K562 (cell line): ENCODE measurements at regions not wholly inside any gene's neighbourhood (a gene's known extent, or its start where the extent isn't known, plus 50 kb on each side); places are given as distances from the start of the nearest gene placed in this dataset.

Experiments
- ATAC-seq: fragments of 200-7000 bp; cut with Tn5 transposase; 3 replicates; pipeline ENCODE4 v1.9.1; 2020; ENCODE audit warnings: moderate library complexity
- BruUV-seq: library from RNA; stranded (reverse); fragments of 400-500 nt; replicated peaks from 2 replicates; lab custom pipeline; 2021; lab: Mats Ljungman, UMichigan
- CTCF ChIA-PET: fragments of 300-600 bp; formaldehyde crosslinking; extraction: SDS; loops from one replicate; lab custom pipeline; 2021; ENCODE audit warnings: low intra/inter-chr PET ratio; lab: Yijun Ruan, JAX
- POLR2A ChIA-PET: fragments of 300-600, 350-650 bp; sonication (Branson Sonifier 250); formaldehyde crosslinking; extraction: SDS; loops from one replicate; lab custom pipeline; 2021; ENCODE audit warnings: antibody characterized with exemption, inconsistent platforms; lab: Yijun Ruan, JAX
- DNase-seq, 4 experiments: peaks; one replicate each; pipeline versions ENCODE4 v3.0.0 to v3.0.0-alpha.2; 2011 to 2018; ENCODE audit warnings: low spot score in 3 of 4, mixed read lengths in 3 of 4; ENCODE audit errors: extremely low read depth in 1 of 4
- FAIRE-seq: peaks from 2 replicates; lab custom pipeline; 2011; peaks lifted over from hg19 to GRCh38; lab: Jason Lieb, UNC
- H2AFZ ChIP-seq: 2 replicates; pipeline ENCODE4 v1.6.0; 2011; ENCODE audit warnings: low read depth, low read length, control low read depth, inconsistent platforms
- H3K27ac ChIP-seq: fragments of 200-600 bp; 3 replicates; pipeline ENCODE4 v1.8.0; 2011; ENCODE audit warnings: low read depth, mild to moderate bottlenecking, control low read depth, inconsistent platforms, low read length, moderate library complexity, mixed read lengths; ENCODE audit errors: extremely low read depth
- H3K27me3 ChIP-seq, 2 experiments: fragments of 300-600 bp in 1 of 2; 2 replicates in 1 of 2; 3 replicates in 1 of 2; pipeline versions ENCODE4 v1.6.0 to v1.8.0; 2011; ENCODE audit warnings: inconsistent platforms in 2 of 2, low read length in 2 of 2, mild to moderate bottlenecking in 1 of 2, mixed read lengths in 1 of 2, moderate library complexity in 1 of 2; ENCODE audit not compliant: control insufficient read depth in 2 of 2, insufficient read depth in 2 of 2
- H3K36me3 ChIP-seq: fragments of 300-600 bp; 3 replicates; pipeline ENCODE4 v1.8.0; 2011; ENCODE audit warnings: mild to moderate bottlenecking, low read length, inconsistent platforms; ENCODE audit not compliant: control insufficient read depth, insufficient read depth
- H3K4me1 ChIP-seq, 2 experiments: fragments of 200-600 bp in 1 of 2; replicated peaks in 1 of 2; 2 replicates in 1 of 2; 3 replicates in 1 of 2; pipeline versions ENCODE4 v1.5.1 to v1.8.0; 2011; ENCODE audit warnings: inconsistent platforms in 2 of 2, low read length in 2 of 2, mild to moderate bottlenecking in 1 of 2, mixed read lengths in 1 of 2, moderate library complexity in 1 of 2; ENCODE audit not compliant: control insufficient read depth in 2 of 2, insufficient read depth in 2 of 2
- H3K4me2 ChIP-seq: 2 replicates; pipeline ENCODE4 v1.6.1; 2011; ENCODE audit warnings: low read length, control low read depth, inconsistent platforms, mixed read lengths; ENCODE audit not compliant: insufficient read depth
- H3K4me3 ChIP-seq: fragments of 200-600 bp; sonication (generic), shearing (Covaris generic); 2 replicates; pipeline ENCODE4 v1.5.1; 2016; ENCODE audit warnings: control low read depth, inconsistent platforms
- H3K79me2 ChIP-seq: fragments of 200-600 bp; 3 replicates; pipeline ENCODE4 v1.8.0; 2011; ENCODE audit warnings: low read length, inconsistent platforms; ENCODE audit not compliant: control insufficient read depth, insufficient read depth
- H3K9ac ChIP-seq, 2 experiments: 2 replicates each; pipeline versions ENCODE4 v1.6.0 to v1.6.1; 2011; ENCODE audit warnings: low read depth in 2 of 2, low read length in 2 of 2, control low read depth in 1 of 2, inconsistent platforms in 1 of 2, mild to moderate bottlenecking in 1 of 2, mixed read lengths in 1 of 2; ENCODE audit not compliant: insufficient read depth in 1 of 2
- H3K9me1 ChIP-seq: one replicate; pipeline ENCODE4 v1.6.0; 2011; ENCODE audit warnings: inconsistent platforms, mild to moderate bottlenecking, low read length, moderate library complexity; ENCODE audit not compliant: control insufficient read depth, insufficient read depth
- H3K9me3 ChIP-seq: replicated peaks from 2 replicates; pipeline ENCODE4 v1.5.1; 2011; ENCODE audit warnings: low read depth, low read length, inconsistent platforms; ENCODE audit not compliant: control insufficient read depth, insufficient read depth
- H4K20me1 ChIP-seq: replicated peaks from 2 replicates; pipeline ENCODE4 v1.6.1; 2011; ENCODE audit warnings: low read length, inconsistent platforms, mixed read lengths; ENCODE audit not compliant: control insufficient read depth, insufficient read depth
- YY1 ChIP-seq, 3 experiments: IDR thresholded peaks; 2 replicates each; pipeline ENCODE4 v1.6.1; 2011; ENCODE audit warnings: low read length in 2 of 3, mild to moderate bottlenecking in 2 of 3, moderate library complexity in 2 of 3, borderline replicate concordance in 1 of 3, control low read depth in 1 of 3, low read depth in 1 of 3; ENCODE audit not compliant: insufficient read depth in 3 of 3, insufficient replicate concordance in 2 of 3, control insufficient read depth in 1 of 3, insufficient read length in 1 of 3; ENCODE audit errors: extremely low read depth in 1 of 3
- WGBS: fragments of 100-300 bp; shearing (Covaris generic); methylation state at CpG from one replicate; pipeline ENCODE4 v1.1.6; 2016; ENCODE audit warnings: low coverage, mixed read lengths; ENCODE audit not compliant: insufficient coverage; ENCODE audit errors: missing lambda C conversion rate; 5-methylcytosine and 5-hydroxymethylcytosine counted together
- in situ Hi-C: fragments of 300-500 bp; cut with MboI; formaldehyde crosslinking; loops from 4 replicates; pipeline ENCODE4 v1.15.0; 2018; ENCODE audit warnings: inconsistent platforms, mixed read lengths
- intact Hi-C: fragments of 100-400 bp; cut with micrococcal nuclease; formaldehyde crosslinking; loops from 2 replicates; pipeline ENCODE4 v1.14.2; 2022
- TF ChIP-seq, protein P1 (sequence below), 3 experiments: fragments of 200-800 bp in 1 of 3; fragments of 250-450 bp in 1 of 3; fragments of 450-650 bp in 1 of 3; sonication (Bioruptor Pico) in 1 of 3; sonication (Bioruptor generic) in 1 of 3; formaldehyde crosslinking in 1 of 3; IDR thresholded peaks; 2 replicates each; pipeline versions ENCODE4 v1.6.1 to v1.8.0; 2016 to 2022; ENCODE audit warnings: mild to moderate bottlenecking in 2 of 3, missing genetic modification characterization in 2 of 3, missing compliant biosample characterization in 1 of 3, moderate library complexity in 1 of 3

DNA sequence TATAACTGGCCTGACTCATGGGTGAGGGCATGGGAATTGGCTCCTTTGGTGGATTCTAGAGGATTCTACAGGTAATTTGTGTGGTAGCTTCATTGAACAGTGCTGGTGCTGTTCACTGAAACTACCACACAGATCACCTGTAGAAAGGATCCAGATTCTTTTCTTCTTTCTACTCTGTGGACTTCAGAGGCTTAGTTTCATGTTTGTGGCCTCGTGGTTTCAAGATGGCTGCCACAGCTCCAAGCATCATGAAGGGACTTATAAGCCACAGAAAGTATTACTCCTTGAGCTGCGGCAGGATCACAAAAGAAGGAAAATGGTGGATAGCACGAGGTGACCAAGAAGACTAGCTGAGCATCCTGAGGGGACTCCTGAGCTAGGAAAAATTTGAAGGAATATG, 88.9 kb downstream of the ADCYAP1 start:
- FAIRE-seq, result no peak
- POLR2A ChIA-PET, result interaction anchor here (1.0 to 1.3 kb wide), 3 partner anchors 8 to 14 kb away, joined by 3 to 9 read pairs (median 3); no protein-coding TSS in a partner anchor
- CTCF ChIA-PET, result no interaction called here

More for the DNA sequence above, 88.9 kb downstream of the ADCYAP1 start:
- DNase-seq (no peak), ATAC-seq (no peak)
- no peaks in the 10 kb centered on the region for H3K27me3 ChIP-seq
- WGBS, result 24% methylated on average over 3 of the region's 3 CpGs
- intact Hi-C loops (no loop called here), in situ Hi-C loops (no loop called here)
- H3K4me1 ChIP-seq, result no peaks in the 10 kb centered on the region; a peak in 1 of 5 replicates
- H3K4me3 ChIP-seq, result no peak overlapping the region
- no peaks in the 10 kb centered on the region for H3K36me3 ChIP-seq
- H2AFZ ChIP-seq, result no peak overlapping the region
- no peak overlapping the region for H3K27ac ChIP-seq
- no peaks in the 10 kb centered on the region for H3K9me1 ChIP-seq
- H3K9ac ChIP-seq, result no peak overlapping the region
- no peak overlapping the region for H3K4me2 ChIP-seq
- BruUV-seq, result no TSS peak
- no peaks in the 10 kb centered on the region for H4K20me1 ChIP-seq
- H3K79me2 ChIP-seq, result no peaks in the 10 kb centered on the region
- TF ChIP-seq YY1 (IDR thresholded peaks at IDR 0.05; ENCODE audit: borderline replicate concordance in 1 of 3, control insufficient read depth in 1 of 3, extremely low read depth in 1 of 3, insufficient read depth in 3 of 3, insufficient read length in 1 of 3, insufficient replicate concordance in 2 of 3, low read depth in 1 of 3, low read length in 2 of 3), result peak in 1 of 3 experiments; percentile 53
- TF ChIP-seq, protein P1, sequence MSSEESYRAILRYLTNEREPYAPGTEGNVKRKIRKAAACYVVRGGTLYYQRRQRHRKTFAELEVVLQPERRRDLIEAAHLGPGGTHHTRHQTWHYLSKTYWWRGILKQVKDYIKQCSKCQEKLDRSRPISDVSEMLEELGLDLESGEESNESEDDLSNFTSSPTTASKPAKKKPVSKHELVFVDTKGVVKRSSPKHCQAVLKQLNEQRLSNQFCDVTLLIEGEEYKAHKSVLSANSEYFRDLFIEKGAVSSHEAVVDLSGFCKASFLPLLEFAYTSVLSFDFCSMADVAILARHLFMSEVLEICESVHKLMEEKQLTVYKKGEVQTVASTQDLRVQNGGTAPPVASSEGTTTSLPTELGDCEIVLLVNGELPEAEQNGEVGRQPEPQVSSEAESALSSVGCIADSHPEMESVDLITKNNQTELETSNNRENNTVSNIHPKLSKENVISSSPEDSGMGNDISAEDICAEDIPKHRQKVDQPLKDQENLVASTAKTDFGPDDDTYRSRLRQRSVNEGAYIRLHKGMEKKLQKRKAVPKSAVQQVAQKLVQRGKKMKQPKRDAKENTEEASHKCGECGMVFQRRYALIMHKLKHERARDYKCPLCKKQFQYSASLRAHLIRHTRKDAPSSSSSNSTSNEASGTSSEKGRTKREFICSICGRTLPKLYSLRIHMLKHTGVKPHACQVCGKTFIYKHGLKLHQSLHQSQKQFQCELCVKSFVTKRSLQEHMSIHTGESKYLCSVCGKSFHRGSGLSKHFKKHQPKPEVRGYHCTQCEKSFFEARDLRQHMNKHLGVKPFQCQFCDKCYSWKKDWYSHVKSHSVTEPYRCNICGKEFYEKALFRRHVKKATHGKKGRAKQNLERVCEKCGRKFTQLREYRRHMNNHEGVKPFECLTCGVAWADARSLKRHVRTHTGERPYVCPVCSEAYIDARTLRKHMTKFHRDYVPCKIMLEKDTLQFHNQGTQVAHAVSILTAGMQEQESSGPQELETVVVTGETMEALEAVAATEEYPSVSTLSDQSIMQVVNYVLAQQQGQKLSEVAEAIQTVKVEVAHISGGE (CRISPR knock-in tag; IDR thresholded peaks at IDR 0.05), result no peak
- H3K9me3 ChIP-seq, result no peaks in the 10 kb centered on the region
